ENCODE measurements at regions not wholly inside any gene's neighbourhood (a gene's known extent, or its start where the extent isn't known, plus 50 kb on each side); places are given as distances from the start of the nearest gene placed in this dataset.
"Not testable (repeated sequence)": the region's sequence is repeated elsewhere in the genome, so short reads cannot be mapped to it uniquely, and the experiment has no call there.

GRCh38 chr5:67746608-67747007 lies 468.9 kb upstream of the PIK3R1 start:
- BruUV-seq (replicated peaks); intact Hi-C loops (cut with micrococcal nuclease; ENCODE audit: unreplicated experiment); H3K79me2 ChIP-seq (ENCODE audit: control insufficient read depth, insufficient read depth, low read length); H3K9me3 ChIP-seq (replicated peaks; ENCODE audit: control insufficient read depth, insufficient read depth, low read length); H3K27ac ChIP-seq (ENCODE audit: control insufficient read depth, insufficient read depth); SMC1A ChIA-PET (ENCODE audit: uncharacterized antibody, unreplicated experiment); in situ Hi-C loops (cut with MboI); CTCF ChIA-PET; FAIRE-seq; RAD21 ChIA-PET (ENCODE audit: unreplicated experiment); H4K20me1 ChIP-seq (ENCODE audit: control insufficient read depth, insufficient read depth); H3K27me3 ChIP-seq (replicated peaks in 1 of 2; ENCODE audit: control insufficient read depth in 2 of 2, insufficient read depth in 2 of 2, low read length in 1 of 2); POLR2A ChIA-PET; H3K4me2 ChIP-seq (ENCODE audit: control insufficient read depth, insufficient read depth); H3K4me3 ChIP-seq; H3K36me3 ChIP-seq (ENCODE audit: control insufficient read depth in 2 of 2, insufficient read depth in 2 of 2, low read length in 1 of 2); H3K9ac ChIP-seq (ENCODE audit: control insufficient read depth, insufficient read depth, low read length); ATAC-seq; H2AFZ ChIP-seq (ENCODE audit: control insufficient read depth, low read depth, low read length); H3K4me1 ChIP-seq (ENCODE audit: control insufficient read depth, insufficient read depth, low read length); DNase-seq (ENCODE audit: low read depth, low spot score): not testable (repeated sequence)
- WGBS (ENCODE audit: insufficient coverage, insufficient replicate concordance, low lambda C conversion rate, missing lambda C conversion rate): 44% methylated on average over 9 of the region's 9 CpGs

DNA sequence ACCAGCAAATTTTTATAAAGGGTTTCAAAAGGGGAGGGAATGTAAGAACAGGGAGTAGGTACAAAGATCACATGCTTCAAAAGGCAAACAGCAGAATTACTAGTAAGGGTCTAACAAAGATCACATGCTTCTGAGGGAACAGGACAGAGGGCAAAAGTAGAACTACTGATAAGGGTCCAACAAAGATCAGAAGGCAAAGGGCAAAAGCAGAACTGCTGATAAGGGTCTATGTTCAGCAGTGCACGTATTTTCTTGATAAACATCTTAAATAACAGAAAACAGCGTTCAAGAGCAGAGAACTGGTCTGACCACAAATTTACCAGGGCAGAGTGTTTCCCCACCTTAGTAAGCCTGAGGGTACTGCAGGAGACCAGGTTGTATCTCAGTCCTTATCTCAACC lies 469.5 kb upstream of the PIK3R1 start:
- intact Hi-C loops (cut with micrococcal nuclease; ENCODE audit: unreplicated experiment) (no loop called here), in situ Hi-C loops (cut with MboI) (no loop called here)
- Histone ChIP-seq H3K9me3 (replicated peaks; ENCODE audit: control insufficient read depth, insufficient read depth, low read length) (no peaks in the 10 kb centered on the region; the same call in 2 of the 3 replicates), H3K9ac (ENCODE audit: control insufficient read depth, insufficient read depth, low read length) (no peak overlapping the region), H3K4me1 (ENCODE audit: control insufficient read depth, insufficient read depth, low read length) (no peaks in the 10 kb centered on the region), H4K20me1 (ENCODE audit: control insufficient read depth, insufficient read depth) (no peaks in the 10 kb centered on the region), H3K4me2 (ENCODE audit: control insufficient read depth, insufficient read depth) (no peak overlapping the region), H3K27ac (ENCODE audit: control insufficient read depth, insufficient read depth) (no peak overlapping the region), H3K79me2 (ENCODE audit: control insufficient read depth, insufficient read depth, low read length) (no peaks in the 10 kb centered on the region), H3K36me3 (ENCODE audit: control insufficient read depth in 2 of 2, insufficient read depth in 2 of 2, low read length in 1 of 2) (no peaks in the 10 kb centered on the region), H3K4me3 (no peak overlapping the region), H3K27me3 (replicated peaks in 1 of 2; ENCODE audit: control insufficient read depth in 2 of 2, insufficient read depth in 2 of 2, low read length in 1 of 2) (no peaks in the 10 kb centered on the region), H2AFZ (ENCODE audit: control insufficient read depth, low read depth, low read length) (no peak overlapping the region)
- FAIRE-seq (no peak), ATAC-seq (no peak), DNase-seq (ENCODE audit: low read depth, low spot score) (no peak)
- no TSS peak for BruUV-seq (replicated peaks)
- RAD21 ChIA-PET (ENCODE audit: unreplicated experiment): no interaction called here
- POLR2A ChIA-PET: no interaction called here
- WGBS (ENCODE audit: insufficient coverage, insufficient replicate concordance, low lambda C conversion rate, missing lambda C conversion rate): 10% methylated on average over 2 of the region's 2 CpGs
- CTCF ChIA-PET: no interaction called here
- TF ChIP-seq ZNF207 (IDR thresholded peaks at IDR 0.05; ENCODE audit: borderline replicate concordance) (no peak), ASH2L (IDR thresholded peaks at IDR 0.05; ENCODE audit: borderline replicate concordance, low read depth) (no peak), ETV6 (conservative IDR thresholded peaks at IDR 0.05 in 1 of 2, IDR thresholded peaks at IDR 0.05 in 1 of 2; ENCODE audit: borderline replicate concordance in 1 of 2, low read depth in 1 of 2) (no peak), MTA2 (IDR thresholded peaks at IDR 0.05; ENCODE audit: low read depth) (no peak)
- SMC1A ChIA-PET (ENCODE audit: uncharacterized antibody, unreplicated experiment): no interaction called here
